GM12878 (cell line): ENCODE measurements at regions not wholly inside any gene's neighbourhood (a gene's known extent, or its start where the extent isn't known, plus 50 kb on each side); places are given as distances from the start of the nearest gene placed in this dataset.
A peak's percentile ranks its signal among the peaks of the same experiment; 100 is the strongest.

Experiments
- BCL11A ChIP-seq: IDR thresholded peaks from 2 replicates; pipeline ENCODE4 v1.6.1; 2011; ENCODE audit warnings: low read depth, low read length
- BMI1 ChIP-seq: fragments of 450-650 bp; IDR thresholded peaks from 2 replicates; pipeline ENCODE4 v1.6.1; 2016; ENCODE audit warnings: mild to moderate bottlenecking, moderate library complexity, borderline replicate concordance
- EGR1 ChIP-seq, 2 experiments: IDR thresholded peaks; 1 replicate in 1 of 2; 2 replicates in 1 of 2; pipeline ENCODE4 v1.6.1; 2011 to 2012; ENCODE audit warnings: low read depth in 2 of 2, low read length in 2 of 2, borderline replicate concordance in 1 of 2, mild to moderate bottlenecking in 1 of 2, moderate library complexity in 1 of 2
- EZH2 ChIP-seq: IDR thresholded peaks from 2 replicates; pipeline ENCODE4 v1.6.1; 2012; ENCODE audit warnings: low read depth, mild to moderate bottlenecking, control low read depth, inconsistent platforms, low read length, borderline replicate concordance; ENCODE audit not compliant: control insufficient read depth
- FOXM1 ChIP-seq: IDR thresholded peaks from 2 replicates; pipeline ENCODE4 v1.6.1; 2012; ENCODE audit warnings: low read depth, mild to moderate bottlenecking, inconsistent platforms, low read length, moderate library complexity
- MEF2A ChIP-seq: IDR thresholded peaks from 2 replicates; pipeline ENCODE4 v1.6.1; 2011; ENCODE audit warnings: low read depth, mild to moderate bottlenecking, low read length, moderate library complexity; ENCODE audit not compliant: insufficient read depth
- MTA2 ChIP-seq: fragments of 450-650 bp; IDR thresholded peaks from 2 replicates; pipeline ENCODE4 v1.6.1; 2016; ENCODE audit warnings: low read depth, mild to moderate bottlenecking, moderate library complexity
- MTA3 ChIP-seq: IDR thresholded peaks from 2 replicates; pipeline ENCODE4 v1.6.1; 2012; ENCODE audit warnings: low read length, inconsistent platforms, borderline replicate concordance
- NR2F1 ChIP-seq: fragments of 450-650 bp; conservative IDR thresholded peaks from 2 replicates; pipeline ENCODE4 v1.6.1; 2017; ENCODE audit warnings: mild to moderate bottlenecking
- PAX5 ChIP-seq: IDR thresholded peaks from 2 replicates; pipeline ENCODE4 v1.6.1; 2011; ENCODE audit warnings: low read depth, low read length, borderline replicate concordance
- RB1 ChIP-seq: fragments of 450-650 bp; formaldehyde crosslinking; IDR thresholded peaks from 2 replicates; pipeline ENCODE4 v1.6.1; 2017; ENCODE audit warnings: mild to moderate bottlenecking, borderline replicate concordance
- RCOR1 ChIP-seq: conservative IDR thresholded peaks from 2 replicates; pipeline ENCODE4 v1.6.1; 2012; ENCODE audit warnings: low read depth, low read length, improper control_type of control experiment
- RFX5 ChIP-seq: IDR thresholded peaks from 2 replicates; pipeline ENCODE4 v1.6.1; 2011; ENCODE audit warnings: low read depth, low read length, improper control_type of control experiment
- SMAD5 ChIP-seq: IDR thresholded peaks from 2 replicates; pipeline ENCODE4 v1.6.1; 2016; ENCODE audit warnings: antibody characterized with exemption, low read depth
- SPI1 ChIP-seq: IDR thresholded peaks from 2 replicates; pipeline ENCODE4 v1.6.1; 2011; ENCODE audit warnings: low read depth, mild to moderate bottlenecking, low read length, moderate library complexity, borderline replicate concordance; ENCODE audit not compliant: insufficient read depth
- STAT3 ChIP-seq: IDR thresholded peaks from 2 replicates; pipeline ENCODE4 v1.6.1; 2011; ENCODE audit warnings: low read depth, low read length, improper control_type of control experiment
- SUPT20H ChIP-seq: IDR thresholded peaks from 2 replicates; pipeline ENCODE4 v1.6.1; 2011; ENCODE audit warnings: low read depth, mild to moderate bottlenecking, low read length, moderate library complexity, borderline replicate concordance; ENCODE audit not compliant: control insufficient read depth
- ZNF217 ChIP-seq: fragments of 450-650 bp; IDR thresholded peaks from 2 replicates; pipeline ENCODE4 v1.6.1; 2017; ENCODE audit warnings: antibody characterized with exemption, mild to moderate bottlenecking
- ZNF24 ChIP-seq: fragments of 450-650 bp; IDR thresholded peaks from 2 replicates; pipeline ENCODE4 v1.6.1; 2017; ENCODE audit warnings: antibody characterized with exemption, mild to moderate bottlenecking
- ZNF274 ChIP-seq: IDR thresholded peaks from one replicate; pipeline ENCODE4 v1.8.0; 2011; ENCODE audit not compliant: insufficient read length, insufficient read depth
- TF ChIP-seq, protein P1 (sequence below): fragments of 450-650 bp; IDR thresholded peaks from 2 replicates; pipeline ENCODE4 v1.6.1; 2016; ENCODE audit warnings: mild to moderate bottlenecking
- TF ChIP-seq, protein P2 (sequence below): fragments of 450-650 bp; IDR thresholded peaks from 2 replicates; pipeline ENCODE4 v1.6.1; 2018; ENCODE audit warnings: borderline replicate concordance, mild to moderate bottlenecking; ENCODE audit not compliant: partially characterized antibody
- TF ChIP-seq, protein P3 (sequence below): IDR thresholded peaks from 2 replicates; pipeline ENCODE4 v1.6.1; 2012; ENCODE audit warnings: low read depth, low read length, improper control_type of control experiment
- TF ChIP-seq, protein P4 (sequence below): fragments of 150-350 bp; IDR thresholded peaks from 2 replicates; pipeline ENCODE4 v1.6.1; 2016; ENCODE audit warnings: low read depth, low read length
- TF ChIP-seq, protein P5 (sequence below): IDR thresholded peaks from 2 replicates; pipeline ENCODE4 v1.6.1; 2011; ENCODE audit warnings: low read depth, low read length, improper control_type of control experiment, borderline replicate concordance

DNA sequence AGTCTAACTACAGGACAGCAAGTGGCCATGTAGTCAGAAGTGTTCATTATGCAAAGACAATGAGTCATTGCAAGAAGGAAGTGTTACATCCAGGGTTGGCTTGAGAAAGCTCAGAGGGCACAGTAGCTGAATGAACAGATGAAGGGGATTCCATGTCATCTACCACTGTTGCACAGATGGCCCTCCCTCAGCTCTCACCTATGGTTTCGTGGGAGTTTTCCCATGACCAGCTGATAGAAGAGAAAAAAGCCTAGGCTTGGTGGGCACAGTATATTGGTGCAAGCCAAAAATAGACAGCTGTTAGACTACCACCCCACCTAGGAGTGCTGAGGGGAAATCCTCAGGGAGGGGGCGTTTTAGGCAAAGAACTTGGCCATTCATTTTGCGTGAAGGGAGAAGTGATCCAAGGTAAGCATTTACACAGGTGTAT, 217.0 kb downstream of the DMRT2 start (continued):
- TF ChIP-seq ZNF24 (peak; percentile 59; the same call in 1 of the 2 replicates), RFX5 (no peak), MTA2 (peak; percentile 96), RB1 (peak; percentile 70; the same call in 1 of the 2 replicates), SUPT20H (no peak), ZNF274 (no peak), SPI1 (peak; percentile 44; the same call in 1 of the 2 replicates), RCOR1 (no peak), PAX5 (peak; percentile 51; the same call in 1 of the 2 replicates), NR2F1 (peak; percentile 81), STAT3 (no peak), BMI1 (peak; percentile 71), EZH2 (no peak), EGR1 (IDR thresholded peaks at IDR 0.05; ENCODE audit: borderline replicate concordance in 1 of 2, low read depth in 2 of 2, low read length in 2 of 2) (no peak), FOXM1 (no peak), MEF2A (no peak), SMAD5 (no peak), MTA3 (no peak), ZNF217 (peak; percentile 37; the same call in 1 of the 2 replicates), BCL11A (peak; percentile 79)
- TF ChIP-seq, protein P1, sequence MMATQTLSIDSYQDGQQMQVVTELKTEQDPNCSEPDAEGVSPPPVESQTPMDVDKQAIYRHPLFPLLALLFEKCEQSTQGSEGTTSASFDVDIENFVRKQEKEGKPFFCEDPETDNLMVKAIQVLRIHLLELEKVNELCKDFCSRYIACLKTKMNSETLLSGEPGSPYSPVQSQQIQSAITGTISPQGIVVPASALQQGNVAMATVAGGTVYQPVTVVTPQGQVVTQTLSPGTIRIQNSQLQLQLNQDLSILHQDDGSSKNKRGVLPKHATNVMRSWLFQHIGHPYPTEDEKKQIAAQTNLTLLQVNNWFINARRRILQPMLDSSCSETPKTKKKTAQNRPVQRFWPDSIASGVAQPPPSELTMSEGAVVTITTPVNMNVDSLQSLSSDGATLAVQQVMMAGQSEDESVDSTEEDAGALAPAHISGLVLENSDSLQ = no peak
- TF ChIP-seq, protein P2, sequence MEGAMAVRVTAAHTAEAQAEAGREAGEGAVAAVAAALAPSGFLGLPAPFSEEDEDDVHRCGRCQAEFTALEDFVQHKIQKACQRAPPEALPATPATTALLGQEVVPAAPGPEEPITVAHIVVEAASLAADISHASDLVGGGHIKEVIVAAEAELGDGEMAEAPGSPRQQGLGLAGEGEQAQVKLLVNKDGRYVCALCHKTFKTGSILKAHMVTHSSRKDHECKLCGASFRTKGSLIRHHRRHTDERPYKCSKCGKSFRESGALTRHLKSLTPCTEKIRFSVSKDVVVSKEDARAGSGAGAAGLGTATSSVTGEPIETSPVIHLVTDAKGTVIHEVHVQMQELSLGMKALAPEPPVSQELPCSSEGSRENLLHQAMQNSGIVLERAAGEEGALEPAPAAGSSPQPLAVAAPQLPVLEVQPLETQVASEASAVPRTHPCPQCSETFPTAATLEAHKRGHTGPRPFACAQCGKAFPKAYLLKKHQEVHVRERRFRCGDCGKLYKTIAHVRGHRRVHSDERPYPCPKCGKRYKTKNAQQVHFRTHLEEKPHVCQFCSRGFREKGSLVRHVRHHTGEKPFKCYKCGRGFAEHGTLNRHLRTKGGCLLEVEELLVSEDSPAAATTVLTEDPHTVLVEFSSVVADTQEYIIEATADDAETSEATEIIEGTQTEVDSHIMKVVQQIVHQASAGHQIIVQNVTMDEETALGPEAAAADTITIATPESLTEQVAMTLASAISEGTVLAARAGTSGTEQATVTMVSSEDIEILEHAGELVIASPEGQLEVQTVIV = no peak
- TF ChIP-seq, protein P3, sequence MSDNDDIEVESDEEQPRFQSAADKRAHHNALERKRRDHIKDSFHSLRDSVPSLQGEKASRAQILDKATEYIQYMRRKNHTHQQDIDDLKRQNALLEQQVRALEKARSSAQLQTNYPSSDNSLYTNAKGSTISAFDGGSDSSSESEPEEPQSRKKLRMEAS = no peak
- TF ChIP-seq, protein P4, sequence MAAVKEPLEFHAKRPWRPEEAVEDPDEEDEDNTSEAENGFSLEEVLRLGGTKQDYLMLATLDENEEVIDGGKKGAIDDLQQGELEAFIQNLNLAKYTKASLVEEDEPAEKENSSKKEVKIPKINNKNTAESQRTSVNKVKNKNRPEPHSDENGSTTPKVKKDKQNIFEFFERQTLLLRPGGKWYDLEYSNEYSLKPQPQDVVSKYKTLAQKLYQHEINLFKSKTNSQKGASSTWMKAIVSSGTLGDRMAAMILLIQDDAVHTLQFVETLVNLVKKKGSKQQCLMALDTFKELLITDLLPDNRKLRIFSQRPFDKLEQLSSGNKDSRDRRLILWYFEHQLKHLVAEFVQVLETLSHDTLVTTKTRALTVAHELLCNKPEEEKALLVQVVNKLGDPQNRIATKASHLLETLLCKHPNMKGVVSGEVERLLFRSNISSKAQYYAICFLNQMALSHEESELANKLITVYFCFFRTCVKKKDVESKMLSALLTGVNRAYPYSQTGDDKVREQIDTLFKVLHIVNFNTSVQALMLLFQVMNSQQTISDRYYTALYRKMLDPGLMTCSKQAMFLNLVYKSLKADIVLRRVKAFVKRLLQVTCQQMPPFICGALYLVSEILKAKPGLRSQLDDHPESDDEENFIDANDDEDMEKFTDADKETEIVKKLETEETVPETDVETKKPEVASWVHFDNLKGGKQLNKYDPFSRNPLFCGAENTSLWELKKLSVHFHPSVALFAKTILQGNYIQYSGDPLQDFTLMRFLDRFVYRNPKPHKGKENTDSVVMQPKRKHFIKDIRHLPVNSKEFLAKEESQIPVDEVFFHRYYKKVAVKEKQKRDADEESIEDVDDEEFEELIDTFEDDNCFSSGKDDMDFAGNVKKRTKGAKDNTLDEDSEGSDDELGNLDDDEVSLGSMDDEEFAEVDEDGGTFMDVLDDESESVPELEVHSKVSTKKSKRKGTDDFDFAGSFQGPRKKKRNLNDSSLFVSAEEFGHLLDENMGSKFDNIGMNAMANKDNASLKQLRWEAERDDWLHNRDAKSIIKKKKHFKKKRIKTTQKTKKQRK = no peak
- TF ChIP-seq, protein P5, sequence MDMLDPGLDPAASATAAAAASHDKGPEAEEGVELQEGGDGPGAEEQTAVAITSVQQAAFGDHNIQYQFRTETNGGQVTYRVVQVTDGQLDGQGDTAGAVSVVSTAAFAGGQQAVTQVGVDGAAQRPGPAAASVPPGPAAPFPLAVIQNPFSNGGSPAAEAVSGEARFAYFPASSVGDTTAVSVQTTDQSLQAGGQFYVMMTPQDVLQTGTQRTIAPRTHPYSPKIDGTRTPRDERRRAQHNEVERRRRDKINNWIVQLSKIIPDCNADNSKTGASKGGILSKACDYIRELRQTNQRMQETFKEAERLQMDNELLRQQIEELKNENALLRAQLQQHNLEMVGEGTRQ = no peak
